BE2C (cell line): ENCODE measurements at regions not wholly inside any gene's neighbourhood (a gene's known extent, or its start where the extent isn't known, plus 50 kb on each side); places are given as distances from the start of the nearest gene placed in this dataset.

Experiments
- DNase-seq: peaks from one replicate; pipeline ENCODE4 v3.0.0-alpha.2; 2020
- H3K27me3 ChIP-seq: fragments of 250-450 bp; sonication (Bioruptor Pico); 2 replicates; pipeline ENCODE4 v1.5.1; 2020; ENCODE audit warnings: mild to moderate bottlenecking
- H3K36me3 ChIP-seq: fragments of 250-450 bp; sonication (Bioruptor Pico); 2 replicates; pipeline ENCODE4 v1.5.1; 2020; ENCODE audit warnings: mild to moderate bottlenecking
- H3K4me1 ChIP-seq: fragments of 250-450 bp; sonication (Bioruptor Pico); 2 replicates; pipeline ENCODE4 v1.5.1; 2020
- H3K4me3 ChIP-seq: 2 replicates; pipeline ENCODE4 v1.5.1; 2011; ENCODE audit warnings: low read depth, low read length
- H3K9me3 ChIP-seq: fragments of 250-450 bp; sonication (Bioruptor Pico); 2 replicates; pipeline ENCODE4 v1.5.1; 2020
- TF ChIP-seq, protein P1 (sequence below): IDR thresholded peaks from 2 replicates; pipeline ENCODE4 v1.5.1; 2012; ENCODE audit warnings: mild to moderate bottlenecking, low read depth, low read length

DNA sequence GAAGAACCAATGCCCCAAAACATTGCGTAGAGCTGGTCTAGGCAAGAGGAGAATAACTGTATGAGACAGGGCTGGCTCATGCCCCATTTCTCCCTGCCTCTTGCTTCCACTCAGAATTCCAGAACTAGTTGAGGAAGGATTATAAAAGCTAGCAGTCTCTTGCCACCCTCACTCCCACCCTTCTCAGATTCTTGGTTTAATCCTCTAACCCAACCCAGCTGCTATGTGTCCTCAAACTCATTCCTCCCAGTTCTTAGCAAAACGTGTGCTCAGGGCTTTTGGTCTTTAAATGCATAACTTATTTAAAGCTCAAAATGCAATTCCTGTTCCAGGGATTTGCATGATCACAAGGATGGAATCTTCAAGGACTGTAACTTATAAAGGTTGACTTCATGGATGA is 466.3 kb downstream of the COG6 start:
- no peak overlapping the region for H3K4me3 ChIP-seq
- H3K4me1 ChIP-seq: no peaks in the 10 kb centered on the region
- TF ChIP-seq, protein P1, sequence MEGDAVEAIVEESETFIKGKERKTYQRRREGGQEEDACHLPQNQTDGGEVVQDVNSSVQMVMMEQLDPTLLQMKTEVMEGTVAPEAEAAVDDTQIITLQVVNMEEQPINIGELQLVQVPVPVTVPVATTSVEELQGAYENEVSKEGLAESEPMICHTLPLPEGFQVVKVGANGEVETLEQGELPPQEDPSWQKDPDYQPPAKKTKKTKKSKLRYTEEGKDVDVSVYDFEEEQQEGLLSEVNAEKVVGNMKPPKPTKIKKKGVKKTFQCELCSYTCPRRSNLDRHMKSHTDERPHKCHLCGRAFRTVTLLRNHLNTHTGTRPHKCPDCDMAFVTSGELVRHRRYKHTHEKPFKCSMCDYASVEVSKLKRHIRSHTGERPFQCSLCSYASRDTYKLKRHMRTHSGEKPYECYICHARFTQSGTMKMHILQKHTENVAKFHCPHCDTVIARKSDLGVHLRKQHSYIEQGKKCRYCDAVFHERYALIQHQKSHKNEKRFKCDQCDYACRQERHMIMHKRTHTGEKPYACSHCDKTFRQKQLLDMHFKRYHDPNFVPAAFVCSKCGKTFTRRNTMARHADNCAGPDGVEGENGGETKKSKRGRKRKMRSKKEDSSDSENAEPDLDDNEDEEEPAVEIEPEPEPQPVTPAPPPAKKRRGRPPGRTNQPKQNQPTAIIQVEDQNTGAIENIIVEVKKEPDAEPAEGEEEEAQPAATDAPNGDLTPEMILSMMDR: no peak
- no peaks in the 10 kb centered on the region for H3K9me3 ChIP-seq
- no peak for DNase-seq
- no peaks in the 10 kb centered on the region for H3K27me3 ChIP-seq
- no peaks in the 10 kb centered on the region for H3K36me3 ChIP-seq

DNA sequence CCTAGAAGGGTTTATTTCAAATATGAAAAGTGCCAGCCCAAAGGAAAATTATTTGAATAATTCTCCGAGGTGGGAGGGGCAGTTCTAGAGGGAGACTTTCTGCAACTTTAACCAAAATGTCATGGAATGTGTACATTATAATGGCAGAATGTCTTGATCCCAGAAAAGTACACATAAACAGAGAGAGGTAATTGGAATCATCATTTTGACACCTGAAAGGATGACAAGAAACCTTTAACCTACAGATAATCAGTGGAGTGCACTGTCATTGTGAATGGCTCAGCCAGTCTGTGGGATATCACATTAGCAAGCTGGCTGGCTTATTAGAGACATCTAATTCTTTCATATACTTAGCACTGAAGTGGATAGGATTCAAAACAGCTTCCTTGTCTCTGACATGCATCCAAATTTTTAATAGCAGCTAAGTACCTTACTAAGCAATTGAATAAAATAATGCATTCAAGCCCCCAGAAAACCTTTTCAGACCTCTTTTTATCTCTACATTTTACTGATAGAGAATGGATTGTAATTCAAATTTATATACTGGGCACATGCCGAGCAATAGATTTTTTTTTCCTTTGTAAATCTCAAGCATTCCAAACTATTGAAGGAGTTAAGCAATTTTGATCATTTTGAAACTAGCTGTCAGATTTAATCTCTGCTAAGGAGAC is 468.6 kb downstream of the COG6 start:
- TF ChIP-seq, protein P1: no peak
- H3K4me1 ChIP-seq: no peaks in the 10 kb centered on the region
- no peaks in the 10 kb centered on the region for H3K27me3 ChIP-seq

DNA sequence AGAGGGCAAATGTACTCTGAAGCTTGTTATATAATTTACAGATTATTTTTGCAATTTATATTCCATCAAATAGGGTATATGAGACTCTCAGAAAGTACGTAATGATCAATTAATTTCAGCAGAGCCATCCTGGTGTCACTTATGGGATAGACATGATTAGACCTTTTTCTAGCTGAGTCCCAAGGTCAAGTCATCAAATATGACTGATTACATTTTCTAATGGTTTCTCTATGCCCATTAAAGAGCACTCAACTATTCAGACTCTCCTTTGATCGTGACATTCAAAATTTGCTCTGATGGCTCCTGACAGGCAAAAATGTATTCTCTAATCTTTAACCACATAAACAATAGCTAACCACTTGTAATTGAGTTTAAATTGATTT is 469.2 kb downstream of the COG6 start:
- Histone ChIP-seq H3K27me3 (no peaks in the 10 kb centered on the region), H3K4me1 (no peaks in the 10 kb centered on the region), H3K4me3 (no peak overlapping the region), H3K9me3 (no peaks in the 10 kb centered on the region), H3K36me3 (no peaks in the 10 kb centered on the region)
- TF ChIP-seq, protein P1: no peak
- no peak for DNase-seq

More for the DNA sequence above, 468.6 kb downstream of the COG6 start:
- Histone ChIP-seq H3K9me3 (no peaks in the 10 kb centered on the region), H3K36me3 (no peaks in the 10 kb centered on the region), H3K4me3 (no peak overlapping the region)
- no peak for DNase-seq

DNA sequence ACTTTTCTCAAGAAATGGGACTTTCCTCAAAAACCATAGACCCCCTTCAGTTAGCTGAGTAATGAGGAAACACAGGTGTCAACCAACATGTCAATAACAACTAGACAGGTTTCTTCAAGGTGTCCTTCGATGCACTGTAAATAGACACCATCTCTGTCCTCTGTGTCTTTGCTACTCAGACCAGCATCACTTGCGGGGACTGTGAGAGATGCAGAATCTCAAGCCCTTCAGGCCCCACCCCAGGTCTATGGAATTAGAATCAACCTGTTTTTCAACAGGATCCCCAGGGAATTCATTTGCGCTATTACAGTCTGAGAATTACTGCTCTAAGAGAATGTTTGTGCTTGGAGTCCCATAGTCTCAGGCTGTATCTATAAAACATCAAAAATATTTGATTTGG is 469.9 kb downstream of the COG6 start:
- no peaks in the 10 kb centered on the region for H3K4me1 ChIP-seq
- no peaks in the 10 kb centered on the region for H3K27me3 ChIP-seq
- no peak overlapping the region for H3K4me3 ChIP-seq
- no peaks in the 10 kb centered on the region for H3K36me3 ChIP-seq
- TF ChIP-seq, protein P1: no peak
- no peak for DNase-seq
- H3K9me3 ChIP-seq: no peaks in the 10 kb centered on the region

DNA sequence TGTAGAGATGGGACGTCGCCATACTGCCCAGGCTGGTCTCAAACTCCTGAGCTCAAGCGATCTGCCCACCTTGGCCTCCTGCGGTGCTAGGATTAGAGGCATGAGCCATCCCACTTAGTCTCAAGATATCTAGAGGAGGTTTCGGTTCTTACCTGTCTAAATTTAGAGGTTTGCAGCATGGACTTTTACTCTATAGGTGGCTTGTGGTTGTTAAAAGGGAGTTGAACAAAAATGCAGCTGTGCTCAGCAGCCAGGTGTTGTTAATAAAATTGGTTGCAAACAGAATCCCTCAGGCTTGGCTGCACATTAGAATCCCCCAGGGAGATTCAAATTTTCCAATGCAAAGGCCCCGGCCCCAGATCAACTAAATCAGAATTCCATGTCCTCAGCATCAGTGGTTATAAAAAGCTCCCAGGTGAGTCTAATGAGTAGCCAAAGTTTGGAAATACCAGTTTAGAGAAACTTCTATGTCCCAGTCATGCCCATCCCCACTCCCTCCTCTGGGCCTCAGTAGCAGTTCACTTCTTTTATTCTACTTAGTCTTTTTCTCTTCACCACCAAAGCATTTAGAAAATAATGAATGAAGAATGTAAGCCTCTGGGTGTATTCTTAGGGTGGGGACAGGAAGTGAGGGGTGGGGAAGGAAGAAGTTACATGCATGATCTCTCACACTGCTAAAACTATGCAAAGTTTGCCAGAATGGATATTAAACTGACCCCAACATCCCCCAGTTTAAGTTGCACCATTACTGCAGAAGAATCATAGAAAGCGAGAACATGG is 471.0 kb downstream of the COG6 start:
- Histone ChIP-seq H3K9me3 (no peaks in the 10 kb centered on the region), H3K36me3 (no peaks in the 10 kb centered on the region), H3K4me3 (no peak overlapping the region), H3K4me1 (no peaks in the 10 kb centered on the region), H3K27me3 (no peaks in the 10 kb centered on the region)
- TF ChIP-seq, protein P1: no peak
- no peak for DNase-seq

DNA sequence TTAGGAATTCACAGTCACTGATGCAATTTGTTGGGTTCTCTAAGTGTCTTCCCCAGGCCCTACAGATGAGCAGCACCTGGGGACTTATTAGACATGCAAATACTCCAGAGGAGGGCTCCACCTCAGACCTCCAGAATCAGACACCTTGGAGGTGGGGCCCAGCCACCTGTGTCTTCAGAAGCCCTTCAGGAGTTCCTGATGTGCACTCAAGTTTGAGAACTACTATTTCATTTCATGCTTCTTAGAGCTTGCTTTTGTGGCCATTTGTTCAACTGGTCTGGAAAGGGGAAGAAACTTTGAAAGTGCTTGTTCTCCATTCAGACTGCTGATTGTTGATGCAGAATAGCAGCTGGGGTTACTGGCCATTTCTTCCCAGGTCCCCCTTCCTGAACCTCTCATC is 472.0 kb downstream of the COG6 start:
- TF ChIP-seq, protein P1: no peak
- no peaks in the 10 kb centered on the region for H3K36me3 ChIP-seq
- no peak overlapping the region for H3K4me3 ChIP-seq
- H3K4me1 ChIP-seq: no peaks in the 10 kb centered on the region
- H3K27me3 ChIP-seq: no peaks in the 10 kb centered on the region
- no peak for DNase-seq
- no peaks in the 10 kb centered on the region for H3K9me3 ChIP-seq
